Chondrocyte (in vitro differentiated cells): ENCODE measurements at regions not wholly inside any gene's neighbourhood (a gene's known extent, or its start where the extent isn't known, plus 50 kb on each side); places are given as distances from the start of the nearest gene placed in this dataset.
A peak's percentile ranks its signal among the peaks of the same experiment; 100 is the strongest.

Source experiments
- DNase-seq: peaks from one replicate; pipeline ENCODE4 v3.0.0; 2021; ENCODE audit warnings: mixed read lengths, low spot score
- H3K27ac Mint-ChIP-seq: one replicate; pipeline ENCODE4 v1.8.0; 2021; ENCODE audit warnings: mild to moderate bottlenecking, moderate library complexity, mixed read lengths; ENCODE audit not compliant: unreplicated experiment
- H3K27me3 Mint-ChIP-seq: 2 replicates; pipeline ENCODE4 v1.8.0; 2021; ENCODE audit warnings: low read depth, mixed read lengths
- H3K36me3 Mint-ChIP-seq: 2 replicates; pipeline ENCODE4 v1.8.0; 2021; ENCODE audit warnings: low read depth, mixed read lengths
- H3K4me1 Mint-ChIP-seq: 2 replicates; pipeline ENCODE4 v1.8.0; 2021; ENCODE audit warnings: low read depth, mild to moderate bottlenecking, mixed read lengths
- H3K4me3 Mint-ChIP-seq: one replicate; pipeline ENCODE4 v1.8.0; 2021; ENCODE audit warnings: mild to moderate bottlenecking, moderate library complexity, mixed read lengths; ENCODE audit not compliant: unreplicated experiment
- H3K9me3 Mint-ChIP-seq: 2 replicates; pipeline ENCODE4 v1.8.0; 2021; ENCODE audit warnings: low read depth, mixed read lengths
- CTCF ChIP-seq: fragments of 200-600 bp; sonication (generic); IDR thresholded peaks from 2 replicates; pipeline ENCODE4 v1.5.0; 2021; ENCODE audit warnings: antibody characterized with exemption, mild to moderate bottlenecking, moderate library complexity

GRCh38 chr10:6778992-6779701 lies 199.1 kb upstream of the PRKCQ start:
- H3K36me3 Mint-ChIP-seq = no peaks in the 10 kb centered on the region
- TF ChIP-seq CTCF = no peak
- H3K27ac Mint-ChIP-seq = peak overlapping the region; percentile 50
- H3K4me3 Mint-ChIP-seq = no peak overlapping the region
- H3K4me1 Mint-ChIP-seq = peaks cover 5% of the 10 kb centered on the region
- no peak for DNase-seq
- H3K27me3 Mint-ChIP-seq = no peaks in the 10 kb centered on the region
- no peaks in the 10 kb centered on the region for H3K9me3 Mint-ChIP-seq

GRCh38 chr10:6776170-6776569 lies 196.1 kb upstream of the PRKCQ start:
- no peaks in the 10 kb centered on the region for H3K9me3 Mint-ChIP-seq
- no peak for TF ChIP-seq CTCF
- no peak for DNase-seq
- H3K27me3 Mint-ChIP-seq = no peaks in the 10 kb centered on the region
- no peak overlapping the region for H3K4me3 Mint-ChIP-seq
- no peak overlapping the region for H3K27ac Mint-ChIP-seq
- H3K36me3 Mint-ChIP-seq = no peaks in the 10 kb centered on the region
- H3K4me1 Mint-ChIP-seq = peaks cover 5% of the 10 kb centered on the region

- no peak overlapping the region for H3K4me3 Mint-ChIP-seq
- H3K27me3 Mint-ChIP-seq = no peaks in the 10 kb centered on the region
- no peak for TF ChIP-seq CTCF
- H3K36me3 Mint-ChIP-seq = no peaks in the 10 kb centered on the region
- DNase-seq = no peak
- peaks cover 6% of the 10 kb centered on the region for H3K9me3 Mint-ChIP-seq
- H3K4me1 Mint-ChIP-seq = peaks cover 5% of the 10 kb centered on the region
- H3K27ac Mint-ChIP-seq = no peak overlapping the region
Measured at GRCh38 chr10:6774406-6774805, 194.3 kb upstream of the PRKCQ start.

GRCh38 chr10:6771331-6771730 lies 191.3 kb upstream of the PRKCQ start:
- TF ChIP-seq CTCF = no peak
- Mint-ChIP-seq H3K9me3 (peaks cover 6% of the 10 kb centered on the region), H3K4me3 (no peak overlapping the region), H3K36me3 (no peaks in the 10 kb centered on the region), H3K27ac (no peak overlapping the region), H3K27me3 (no peaks in the 10 kb centered on the region), H3K4me1 (no peaks in the 10 kb centered on the region)
- DNase-seq = no peak

- Mint-ChIP-seq H3K4me3 (no peak overlapping the region), H3K9me3 (peaks cover 6% of the 10 kb centered on the region), H3K27me3 (no peaks in the 10 kb centered on the region), H3K27ac (no peak overlapping the region), H3K36me3 (no peaks in the 10 kb centered on the region), H3K4me1 (no peaks in the 10 kb centered on the region)
- TF ChIP-seq CTCF = no peak
- no peak for DNase-seq
Measured at GRCh38 chr10:6770846-6771245, 190.8 kb upstream of the PRKCQ start.
